Natural killer cell (primary cell): ENCODE measurements at regions not wholly inside any gene's neighbourhood (a gene's known extent, or its start where the extent isn't known, plus 50 kb on each side); places are given as distances from the start of the nearest gene placed in this dataset.

ENCODE experiments used
- ATAC-seq, 3 donors: fragments of 150-1000 bp in 2 of 3; fragments of 200-7000 bp in 1 of 3; cut with Tn5 transposase; 1 replicate in 1 of 3; 2 replicates in 2 of 3; pipeline ENCODE4 v1.10.0; 2021; ENCODE audit warnings: mild to moderate bottlenecking in 2 of 3, moderate library complexity in 2 of 3
- DNase-seq, 2 donors: peaks; one replicate each; pipeline versions ENCODE4 v3.0.0 to v3.0.0-alpha.2; 2013 to 2021; ENCODE audit warnings: mixed read lengths in 1 of 2
- H3K27ac ChIP-seq: one replicate; pipeline ENCODE4 v1.5.1; 2013; ENCODE audit warnings: mild to moderate bottlenecking, low read length
- H3K27me3 ChIP-seq: one replicate; pipeline ENCODE4 v1.6.1; 2013; ENCODE audit warnings: low read length; ENCODE audit not compliant: control insufficient read depth, insufficient read depth
- H3K36me3 ChIP-seq: one replicate; pipeline ENCODE4 v1.6.1; 2013; ENCODE audit warnings: low read length; ENCODE audit not compliant: control insufficient read depth, insufficient read depth
- H3K4me1 ChIP-seq: one replicate; pipeline ENCODE4 v1.6.1; 2013; ENCODE audit warnings: low read length; ENCODE audit not compliant: control insufficient read depth, insufficient read depth
- H3K4me3 ChIP-seq: one replicate; pipeline ENCODE4 v1.5.1; 2013; ENCODE audit warnings: low read length
- H3K9me3 ChIP-seq: one replicate; pipeline ENCODE4 v1.6.1; 2013; ENCODE audit warnings: low read length; ENCODE audit not compliant: control insufficient read depth, insufficient read depth
- H3K27ac Mint-ChIP-seq, 2 donors: one replicate each; pipeline ENCODE4 v1.8.0; 2022; ENCODE audit warnings: mild to moderate bottlenecking in 2 of 2, mixed read lengths in 2 of 2, moderate library complexity in 1 of 2
- H3K27me3 Mint-ChIP-seq, 2 donors: one replicate each; pipeline ENCODE4 v1.8.0; 2022; ENCODE audit warnings: low read depth in 2 of 2, mixed read lengths in 2 of 2
- H3K36me3 Mint-ChIP-seq: one replicate; pipeline ENCODE4 v1.8.0; 2022; ENCODE audit warnings: mixed read lengths
- H3K4me1 Mint-ChIP-seq, 2 donors: one replicate each; pipeline ENCODE4 v1.8.0; 2022; ENCODE audit warnings: mixed read lengths in 2 of 2
- H3K4me3 Mint-ChIP-seq: one replicate; pipeline ENCODE4 v1.8.0; 2022; ENCODE audit warnings: mild to moderate bottlenecking, moderate library complexity, mixed read lengths
- H3K9me3 Mint-ChIP-seq, 2 donors: one replicate each; pipeline ENCODE4 v1.8.0; 2022; ENCODE audit warnings: mixed read lengths in 2 of 2
- CTCF ChIP-seq: fragments of 200-600 bp; IDR thresholded peaks from one replicate; pipeline ENCODE4 v1.8.0; 2022; ENCODE audit warnings: antibody characterized with exemption
- WGBS: methylation state at CpG from one replicate; pipeline ENCODE4 v1.1.7; 2013; ENCODE audit warnings: missing lambda C conversion rate; ENCODE audit not compliant: insufficient coverage; 5-methylcytosine and 5-hydroxymethylcytosine counted together
- intact Hi-C: fragments of 100-400 bp; cut with micrococcal nuclease; formaldehyde crosslinking; loops from one replicate; pipeline ENCODE4 v1.14.2; 2022

DNA sequence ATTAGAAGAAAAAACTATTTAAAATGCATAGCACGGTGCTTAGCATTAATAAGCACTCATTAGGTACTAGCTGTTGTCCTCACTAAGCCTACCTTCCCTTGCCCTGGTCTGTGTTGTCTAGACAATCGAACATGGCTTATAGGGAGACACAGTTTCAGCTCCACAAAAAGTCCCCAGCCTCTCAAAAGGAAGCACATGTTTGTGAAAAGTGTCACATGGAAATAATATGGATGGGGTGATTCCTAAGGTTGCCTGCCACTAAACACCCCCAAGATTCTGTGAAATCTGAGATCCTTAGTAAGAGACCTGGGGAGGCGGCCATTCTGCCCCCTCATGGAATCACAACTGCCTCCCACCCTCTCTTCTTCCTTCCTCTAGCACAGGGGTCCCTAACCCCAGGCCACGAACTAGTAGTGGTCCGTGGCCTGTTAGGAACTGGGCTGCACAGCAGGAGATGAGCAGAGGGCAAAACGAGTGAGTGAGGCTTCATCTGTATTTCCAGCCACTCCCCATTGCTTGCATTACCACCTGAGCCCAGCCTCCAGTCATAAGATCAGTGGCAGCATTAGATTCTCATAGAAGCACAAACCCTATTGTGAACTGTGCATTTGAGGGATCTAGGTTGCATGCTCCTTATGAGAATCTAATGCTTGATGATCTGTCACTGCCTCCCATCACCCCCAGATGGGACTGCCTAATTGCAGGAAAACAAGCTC lies 59.6 kb upstream of the NDUFV2 start:
- no peaks in the 10 kb centered on the region for H3K27me3 ChIP-seq
- no peak overlapping the region for H3K4me3 Mint-ChIP-seq
- H3K27ac Mint-ChIP-seq, result no peak overlapping the region
- DNase-seq (no peak), ATAC-seq (no peak)
- H3K9me3 Mint-ChIP-seq, result no peaks in the 10 kb centered on the region
- H3K27me3 Mint-ChIP-seq, result peaks cover 5 to 12% of the 10 kb centered on the region in 2 donors
- no peaks in the 10 kb centered on the region for H3K9me3 ChIP-seq
- H3K36me3 Mint-ChIP-seq, result no peaks in the 10 kb centered on the region
- intact Hi-C loops, result no loop called here
- 85% methylated on average over 6 of the region's 6 CpGs for WGBS
- H3K4me1 ChIP-seq, result no peaks in the 10 kb centered on the region
- H3K4me1 Mint-ChIP-seq, result peaks cover 0 to 1% of the 10 kb centered on the region in 2 donors
- no peak overlapping the region for H3K4me3 ChIP-seq
- no peak for TF ChIP-seq CTCF
- no peaks in the 10 kb centered on the region for H3K36me3 ChIP-seq
- no peak overlapping the region for H3K27ac ChIP-seq

DNA sequence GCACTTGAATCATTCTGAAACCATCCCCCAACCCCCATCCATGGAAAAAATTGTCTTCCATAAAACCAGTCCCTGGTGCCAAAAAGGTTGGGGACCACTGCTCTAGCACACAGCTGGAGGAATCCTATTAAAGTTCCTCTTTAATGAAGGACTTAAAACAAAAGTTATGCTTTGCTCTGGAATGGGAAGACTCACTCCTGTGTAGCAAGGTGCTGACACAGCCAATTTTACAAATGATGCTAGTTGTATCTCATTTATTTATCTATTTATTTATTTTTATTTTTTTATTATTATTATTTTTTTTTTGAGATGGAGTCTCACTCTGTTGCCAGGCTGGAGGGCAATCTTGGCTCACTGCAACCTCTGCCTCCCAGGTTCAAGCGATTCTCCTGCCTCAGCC lies 58.9 kb upstream of the NDUFV2 start:
- no peak for DNase-seq
- no peak for TF ChIP-seq CTCF
- 95% methylated on average over 1 of the region's 1 CpG for WGBS
- ATAC-seq, result no peak
- Mint-ChIP-seq H3K4me1 (peaks cover 0 to 7% of the 10 kb centered on the region in 2 donors), H3K9me3 (no peaks in the 10 kb centered on the region), H3K27me3 (peaks cover 7 to 13% of the 10 kb centered on the region in 2 donors), H3K27ac (no peak overlapping the region), H3K4me3 (no peak overlapping the region), H3K36me3 (no peaks in the 10 kb centered on the region)
- intact Hi-C loops, result no loop called here
- no peaks in the 10 kb centered on the region for H3K36me3 ChIP-seq
- H3K4me1 ChIP-seq, result no peaks in the 10 kb centered on the region
- no peaks in the 10 kb centered on the region for H3K9me3 ChIP-seq
- no peak overlapping the region for H3K27ac ChIP-seq
- H3K27me3 ChIP-seq, result no peaks in the 10 kb centered on the region
- H3K4me3 ChIP-seq, result no peak overlapping the region

DNA sequence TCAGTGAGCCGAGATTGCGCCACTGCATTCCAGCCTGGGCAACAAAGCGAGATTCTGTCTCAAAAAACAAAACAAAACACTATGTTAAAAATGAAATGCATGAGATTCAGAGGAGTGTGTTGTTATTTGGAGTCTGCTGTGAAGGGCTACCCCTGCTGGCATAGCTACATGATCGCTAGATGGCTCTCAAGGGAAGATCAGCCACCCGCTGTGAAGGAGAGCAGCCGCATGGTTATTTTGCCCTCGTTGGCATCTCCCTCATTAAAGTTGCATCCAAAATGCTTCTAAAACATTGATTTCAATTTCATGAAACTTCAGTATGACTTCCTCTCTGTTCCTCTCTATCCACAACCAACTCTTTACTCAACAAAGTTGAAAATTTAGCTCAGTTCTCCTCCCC lies 54.8 kb upstream of the NDUFV2 start:
- no peaks in the 10 kb centered on the region for H3K36me3 Mint-ChIP-seq
- H3K9me3 ChIP-seq, result no peaks in the 10 kb centered on the region
- H3K27me3 ChIP-seq, result no peaks in the 10 kb centered on the region
- peaks cover 7 to 19% of the 10 kb centered on the region in 2 donors for H3K27me3 Mint-ChIP-seq
- no peaks in the 10 kb centered on the region for H3K4me1 ChIP-seq
- H3K4me3 Mint-ChIP-seq, result no peak overlapping the region
- no peak overlapping the region for H3K4me3 ChIP-seq
- WGBS, result 79% methylated on average over 6 of the region's 7 CpGs
- intact Hi-C loops, result no loop called here
- DNase-seq, result no peak
- no peak for ATAC-seq
- peaks cover 0 to 7% of the 10 kb centered on the region in 2 donors for H3K4me1 Mint-ChIP-seq
- H3K9me3 Mint-ChIP-seq, result peaks cover 0 to 3% of the 10 kb centered on the region in 2 donors
- H3K36me3 ChIP-seq, result no peaks in the 10 kb centered on the region
- TF ChIP-seq CTCF, result no peak
- H3K27ac ChIP-seq, result no peak overlapping the region
- H3K27ac Mint-ChIP-seq, result no peak overlapping the region

GRCh38 chr18:9048236-9048635 lies 54.3 kb upstream of the NDUFV2 start:
- Mint-ChIP-seq H3K36me3 (no peaks in the 10 kb centered on the region), H3K27ac (no peak overlapping the region), H3K27me3 (peaks cover 7 to 19% of the 10 kb centered on the region in 2 donors), H3K4me1 (peaks cover 0 to 7% of the 10 kb centered on the region in 2 donors), H3K4me3 (no peak overlapping the region), H3K9me3 (peaks cover 0 to 3% of the 10 kb centered on the region in 2 donors)
- intact Hi-C loops, result no loop called here
- Histone ChIP-seq H3K27ac (no peak overlapping the region), H3K27me3 (no peaks in the 10 kb centered on the region), H3K4me3 (no peak overlapping the region), H3K4me1 (no peaks in the 10 kb centered on the region), H3K9me3 (no peaks in the 10 kb centered on the region), H3K36me3 (no peaks in the 10 kb centered on the region)
- DNase-seq (no peak), ATAC-seq (no peak)
- WGBS, result 71% methylated on average over 4 of the region's 5 CpGs
- no peak for TF ChIP-seq CTCF
